DND-41 (cell line): ENCODE measurements at regions not wholly inside any gene's neighbourhood (a gene's known extent, or its start where the extent isn't known, plus 50 kb on each side); places are given as distances from the start of the nearest gene placed in this dataset.

Experiments
- EZH2 ChIP-seq: IDR thresholded peaks from 3 replicates; pipeline ENCODE4 v1.6.1; 2012; ENCODE audit warnings: borderline replicate concordance, low read depth, mild to moderate bottlenecking, moderate library complexity, low read length, inconsistent platforms; ENCODE audit not compliant: severe bottlenecking
- TF ChIP-seq, protein P1 (sequence below): IDR thresholded peaks from 2 replicates; pipeline ENCODE4 v1.5.1; 2012; ENCODE audit warnings: borderline replicate concordance, low read length, moderate library complexity, mild to moderate bottlenecking; ENCODE audit not compliant: poor library complexity, severe bottlenecking; ENCODE audit errors: extremely low read depth

DNA sequence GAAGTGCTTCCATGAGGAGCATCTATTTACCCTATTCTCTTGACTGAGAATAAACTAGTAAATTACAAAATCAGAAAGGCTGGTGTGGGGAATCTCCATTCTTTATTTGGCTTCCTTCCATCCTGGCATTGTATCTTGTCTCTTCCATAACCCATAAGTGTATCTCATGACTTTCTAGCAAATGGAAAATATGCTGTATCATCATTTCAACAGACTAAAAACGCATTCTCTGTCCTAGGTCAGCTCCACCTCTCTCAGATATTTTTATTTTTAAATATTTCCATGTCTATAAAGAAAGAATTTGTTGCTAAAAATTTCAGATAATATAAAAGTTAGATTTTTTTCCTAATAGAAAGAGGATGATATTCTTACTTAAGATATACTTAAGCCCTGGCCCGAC, 154.2 kb upstream of the MYO16 start:
- TF ChIP-seq, protein P1, sequence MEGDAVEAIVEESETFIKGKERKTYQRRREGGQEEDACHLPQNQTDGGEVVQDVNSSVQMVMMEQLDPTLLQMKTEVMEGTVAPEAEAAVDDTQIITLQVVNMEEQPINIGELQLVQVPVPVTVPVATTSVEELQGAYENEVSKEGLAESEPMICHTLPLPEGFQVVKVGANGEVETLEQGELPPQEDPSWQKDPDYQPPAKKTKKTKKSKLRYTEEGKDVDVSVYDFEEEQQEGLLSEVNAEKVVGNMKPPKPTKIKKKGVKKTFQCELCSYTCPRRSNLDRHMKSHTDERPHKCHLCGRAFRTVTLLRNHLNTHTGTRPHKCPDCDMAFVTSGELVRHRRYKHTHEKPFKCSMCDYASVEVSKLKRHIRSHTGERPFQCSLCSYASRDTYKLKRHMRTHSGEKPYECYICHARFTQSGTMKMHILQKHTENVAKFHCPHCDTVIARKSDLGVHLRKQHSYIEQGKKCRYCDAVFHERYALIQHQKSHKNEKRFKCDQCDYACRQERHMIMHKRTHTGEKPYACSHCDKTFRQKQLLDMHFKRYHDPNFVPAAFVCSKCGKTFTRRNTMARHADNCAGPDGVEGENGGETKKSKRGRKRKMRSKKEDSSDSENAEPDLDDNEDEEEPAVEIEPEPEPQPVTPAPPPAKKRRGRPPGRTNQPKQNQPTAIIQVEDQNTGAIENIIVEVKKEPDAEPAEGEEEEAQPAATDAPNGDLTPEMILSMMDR: no peak
- no peak for TF ChIP-seq EZH2
